ENCODE measurements at regions not wholly inside any gene's neighbourhood (a gene's known extent, or its start where the extent isn't known, plus 50 kb on each side); places are given as distances from the start of the nearest gene placed in this dataset.

DNA sequence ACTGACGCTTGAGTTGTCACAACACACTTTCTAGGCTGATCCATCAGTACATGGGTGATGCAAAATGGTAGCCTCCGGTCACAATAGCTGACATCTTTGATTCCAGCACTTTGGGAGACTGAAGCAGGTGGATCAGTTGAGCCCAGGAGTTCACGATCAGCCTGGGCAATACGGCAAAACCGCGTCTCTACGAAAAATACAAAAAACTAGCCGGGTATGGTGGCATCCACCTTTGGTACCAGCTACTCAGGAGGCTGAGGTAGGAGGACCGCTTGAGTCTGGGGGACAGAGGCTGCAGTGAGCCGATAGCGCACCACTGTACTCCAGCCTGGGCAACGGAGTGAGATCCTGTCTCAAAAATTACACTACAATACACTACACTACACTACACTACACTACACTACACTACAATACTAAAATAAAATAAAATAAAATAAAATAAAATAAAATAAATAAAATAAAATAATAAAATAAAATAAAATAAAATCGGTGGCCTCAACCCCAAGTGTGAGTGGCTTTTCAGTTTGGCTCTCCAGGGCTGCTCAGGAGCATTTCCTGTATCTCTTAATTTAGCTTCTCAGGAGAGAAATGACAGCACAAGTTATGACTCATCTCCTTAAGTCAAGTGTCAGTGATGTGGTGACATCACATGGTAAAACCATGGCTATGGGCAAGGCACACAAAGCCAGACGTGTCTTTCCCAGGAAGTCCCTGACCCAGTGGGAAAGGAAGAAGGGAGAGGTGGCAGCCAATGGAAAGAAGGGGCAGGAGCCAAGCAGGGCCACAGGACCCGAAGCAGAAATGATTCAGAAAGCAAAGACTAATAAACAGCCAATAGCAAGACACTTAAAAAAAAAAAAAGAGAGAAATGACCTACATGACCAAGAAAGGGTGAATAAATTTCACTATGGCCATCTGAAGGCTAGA, 75.3 kb upstream of the TBC1D3K start:
- Histone ChIP-seq H3K9me3 (ENCODE audit: control insufficient read depth, low read length) (no peaks in the 10 kb centered on the region), H3K4ac (ENCODE audit: low read depth in 1 of 2, low read length in 2 of 2) (peak overlapping the region in 1 of 2 experiments; percentile 38), H3K4me2 (ENCODE audit: low read length, poor library complexity, severe bottlenecking) (no peak overlapping the region), H3K36me3 (ENCODE audit: control insufficient read depth in 1 of 2, insufficient read depth in 2 of 2, low read depth in 1 of 2, low read length in 2 of 2) (no peaks in the 10 kb centered on the region), H2AFZ (ENCODE audit: low read depth, low read length) (no peak overlapping the region), H3K23ac (ENCODE audit: low read length in 2 of 2) (no peak overlapping the region), H3K27ac (ENCODE audit: low read length, poor library complexity, severe bottlenecking) (peak overlapping the region; percentile 35), H3K9ac (ENCODE audit: low read length) (no peak overlapping the region), H2BK12ac (ENCODE audit: low read length in 2 of 2) (peak overlapping the region in 1 of 2 experiments; percentile 96), H2AK5ac (ENCODE audit: low read length, severe bottlenecking) (no peak overlapping the region), H3K14ac (ENCODE audit: low read length in 2 of 2) (no peak overlapping the region), H2BK5ac (ENCODE audit: low read depth, low read length, poor library complexity, severe bottlenecking) (peak overlapping the region; percentile 35), H3K4me3 (ENCODE audit: insufficient read depth in 1 of 2, low read depth in 1 of 2, low read length in 2 of 2) (no peak overlapping the region), H2BK15ac (ENCODE audit: low read depth, poor library complexity, severe bottlenecking) (no peak overlapping the region), H3K4me1 (ENCODE audit: control insufficient read depth, insufficient read depth, low read depth, low read length) (peaks cover 16% of the 10 kb centered on the region), H3K79me1 (replicated peaks; ENCODE audit: low read length, poor library complexity, severe bottlenecking) (no peaks in the 10 kb centered on the region), H4K8ac (ENCODE audit: low read length) (no peak overlapping the region), H3K27me3 (ENCODE audit: control insufficient read depth in 1 of 2, insufficient read depth in 1 of 2, low read length in 2 of 2) (peaks cover 0 to 32% of the 10 kb centered on the region in 2 experiments), H4K91ac (ENCODE audit: low read length) (peak overlapping the region; percentile 47), H3K18ac (ENCODE audit: low read depth in 1 of 2, low read length in 2 of 2) (peak overlapping the region; percentile 30 to 50), H2BK120ac (ENCODE audit: low read depth, low read length) (no peak overlapping the region)
- 80% methylated on average over 11 of the region's 15 CpGs for WGBS
- DNase-seq, result peak; percentile 99

DNA sequence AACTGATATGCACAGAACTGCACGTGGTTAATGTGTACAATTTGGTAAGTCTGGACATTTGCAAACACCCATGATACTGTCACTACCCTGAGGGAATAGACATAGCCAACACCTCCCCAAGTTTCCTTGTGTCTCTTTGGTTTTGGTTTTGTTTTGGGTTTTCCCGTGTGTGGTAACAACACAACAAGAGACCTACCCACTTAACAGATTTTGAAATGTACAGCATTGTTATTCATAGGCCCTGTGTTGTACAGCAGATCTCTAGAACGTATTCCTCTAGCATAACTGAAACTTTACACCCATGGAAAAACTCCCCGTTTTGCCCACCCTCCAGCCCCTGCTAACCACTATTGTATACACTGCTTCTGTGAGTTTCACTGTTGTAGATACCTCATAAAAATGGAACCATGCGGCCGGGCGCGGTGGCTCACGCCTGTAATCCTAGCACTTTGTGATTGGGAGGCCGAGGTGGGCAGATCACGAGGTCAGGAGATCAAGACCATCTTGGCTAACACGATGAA, 76.3 kb upstream of the TBC1D3K start:
- Histone ChIP-seq H2AFZ (ENCODE audit: low read depth, low read length) (no peak overlapping the region), H3K14ac (ENCODE audit: low read length in 2 of 2) (no peak overlapping the region), H3K4ac (ENCODE audit: low read depth in 1 of 2, low read length in 2 of 2) (no peak overlapping the region), H2AK5ac (ENCODE audit: low read length, severe bottlenecking) (no peak overlapping the region), H3K4me3 (ENCODE audit: insufficient read depth in 1 of 2, low read depth in 1 of 2, low read length in 2 of 2) (no peak overlapping the region), H3K4me1 (ENCODE audit: control insufficient read depth, insufficient read depth, low read depth, low read length) (peaks cover 25% of the 10 kb centered on the region), H3K27ac (ENCODE audit: low read length, poor library complexity, severe bottlenecking) (no peak overlapping the region), H2BK15ac (ENCODE audit: low read depth, poor library complexity, severe bottlenecking) (no peak overlapping the region), H3K27me3 (ENCODE audit: control insufficient read depth in 1 of 2, insufficient read depth in 1 of 2, low read length in 2 of 2) (peaks cover 0 to 37% of the 10 kb centered on the region in 2 experiments), H3K79me1 (replicated peaks; ENCODE audit: low read length, poor library complexity, severe bottlenecking) (no peaks in the 10 kb centered on the region), H4K8ac (ENCODE audit: low read length) (no peak overlapping the region), H3K23ac (ENCODE audit: low read length in 2 of 2) (no peak overlapping the region), H4K91ac (ENCODE audit: low read length) (no peak overlapping the region), H3K9ac (ENCODE audit: low read length) (no peak overlapping the region), H2BK120ac (ENCODE audit: low read depth, low read length) (no peak overlapping the region), H3K36me3 (ENCODE audit: control insufficient read depth in 1 of 2, insufficient read depth in 2 of 2, low read depth in 1 of 2, low read length in 2 of 2) (no peaks in the 10 kb centered on the region), H2BK12ac (ENCODE audit: low read length in 2 of 2) (no peak overlapping the region), H3K4me2 (ENCODE audit: low read length, poor library complexity, severe bottlenecking) (no peak overlapping the region), H3K9me3 (ENCODE audit: control insufficient read depth, low read length) (no peaks in the 10 kb centered on the region), H3K18ac (ENCODE audit: low read depth in 1 of 2, low read length in 2 of 2) (no peak overlapping the region), H2BK5ac (ENCODE audit: low read depth, low read length, poor library complexity, severe bottlenecking) (no peak overlapping the region)
- WGBS, result 97% methylated on average over 12 of the region's 12 CpGs
- peak; percentile 52 for DNase-seq

DNA sequence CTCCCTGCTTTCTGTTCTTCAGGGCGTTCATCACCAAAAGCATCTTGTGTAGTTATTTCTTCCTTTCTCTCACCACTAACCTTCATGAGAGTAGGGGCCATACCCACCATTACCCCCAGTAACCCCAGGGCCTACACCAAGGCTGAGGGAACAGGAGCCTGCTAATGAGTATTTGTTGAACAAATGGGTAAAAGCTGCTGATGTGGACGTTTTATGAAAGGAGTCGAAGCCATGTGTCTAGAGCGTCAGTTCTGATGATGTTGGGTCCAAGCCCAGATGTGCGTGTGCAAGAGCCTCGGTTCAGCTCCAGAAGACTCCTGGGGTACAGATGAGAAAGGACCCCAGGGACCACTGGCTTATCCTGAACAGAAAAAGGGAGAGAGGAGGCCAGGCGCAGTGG, 77.1 kb upstream of the TBC1D3K start:
- Histone ChIP-seq H3K18ac (ENCODE audit: low read depth in 1 of 2, low read length in 2 of 2) (no peak overlapping the region), H3K36me3 (ENCODE audit: control insufficient read depth in 1 of 2, insufficient read depth in 2 of 2, low read depth in 1 of 2, low read length in 2 of 2) (no peaks in the 10 kb centered on the region), H4K91ac (ENCODE audit: low read length) (no peak overlapping the region), H3K9me3 (ENCODE audit: control insufficient read depth, low read length) (no peaks in the 10 kb centered on the region), H3K4me3 (ENCODE audit: insufficient read depth in 1 of 2, low read depth in 1 of 2, low read length in 2 of 2) (no peak overlapping the region), H3K9ac (ENCODE audit: low read length) (no peak overlapping the region), H2AFZ (ENCODE audit: low read depth, low read length) (no peak overlapping the region), H2AK5ac (ENCODE audit: low read length, severe bottlenecking) (peak overlapping the region; percentile 42), H3K27me3 (ENCODE audit: control insufficient read depth in 1 of 2, insufficient read depth in 1 of 2, low read length in 2 of 2) (peaks cover 0 to 40% of the 10 kb centered on the region in 2 experiments), H3K79me1 (replicated peaks; ENCODE audit: low read length, poor library complexity, severe bottlenecking) (no peaks in the 10 kb centered on the region), H3K4me2 (ENCODE audit: low read length, poor library complexity, severe bottlenecking) (no peak overlapping the region), H3K27ac (ENCODE audit: low read length, poor library complexity, severe bottlenecking) (no peak overlapping the region), H3K4ac (ENCODE audit: low read depth in 1 of 2, low read length in 2 of 2) (no peak overlapping the region), H4K8ac (ENCODE audit: low read length) (no peak overlapping the region), H2BK5ac (ENCODE audit: low read depth, low read length, poor library complexity, severe bottlenecking) (no peak overlapping the region), H2BK120ac (ENCODE audit: low read depth, low read length) (no peak overlapping the region), H3K23ac (ENCODE audit: low read length in 2 of 2) (no peak overlapping the region), H2BK12ac (ENCODE audit: low read length in 2 of 2) (no peak overlapping the region), H2BK15ac (ENCODE audit: low read depth, poor library complexity, severe bottlenecking) (no peak overlapping the region), H3K14ac (ENCODE audit: low read length in 2 of 2) (no peak overlapping the region), H3K4me1 (ENCODE audit: control insufficient read depth, insufficient read depth, low read depth, low read length) (peaks cover 26% of the 10 kb centered on the region)
- 96% methylated on average over 7 of the region's 7 CpGs for WGBS
- DNase-seq, result no peak

DNA sequence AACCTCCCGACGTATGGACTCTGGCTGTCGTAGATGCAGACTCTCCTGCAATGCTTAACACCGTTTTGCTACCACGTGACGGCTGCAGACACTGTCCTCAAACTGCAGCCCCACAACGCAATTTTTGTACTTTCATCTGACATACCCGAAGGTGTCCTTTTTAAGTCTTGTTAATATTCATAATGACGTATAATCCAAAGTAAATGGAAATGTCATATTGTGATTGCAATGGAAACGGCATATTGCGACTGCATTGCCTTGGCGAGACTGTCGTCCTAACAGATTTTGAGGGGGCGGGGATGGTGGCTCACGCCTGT, 79.3 kb upstream of the TBC1D3K start:
- Histone ChIP-seq H3K14ac (ENCODE audit: low read length in 2 of 2) (no peak overlapping the region), H3K79me1 (replicated peaks; ENCODE audit: low read length, poor library complexity, severe bottlenecking) (no peaks in the 10 kb centered on the region), H2BK5ac (ENCODE audit: low read depth, low read length, poor library complexity, severe bottlenecking) (no peak overlapping the region), H2BK120ac (ENCODE audit: low read depth, low read length) (no peak overlapping the region), H3K18ac (ENCODE audit: low read depth in 1 of 2, low read length in 2 of 2) (peak overlapping the region in 1 of 2 experiments; percentile 66), H2AFZ (ENCODE audit: low read depth, low read length) (peak overlapping the region; percentile 74), H3K27ac (ENCODE audit: low read length, poor library complexity, severe bottlenecking) (no peak overlapping the region), H4K91ac (ENCODE audit: low read length) (no peak overlapping the region), H2BK15ac (ENCODE audit: low read depth, poor library complexity, severe bottlenecking) (no peak overlapping the region), H3K4me2 (ENCODE audit: low read length, poor library complexity, severe bottlenecking) (no peak overlapping the region), H3K4ac (ENCODE audit: low read depth in 1 of 2, low read length in 2 of 2) (no peak overlapping the region), H3K4me3 (ENCODE audit: insufficient read depth in 1 of 2, low read depth in 1 of 2, low read length in 2 of 2) (peak overlapping the region in 1 of 2 experiments; percentile 50), H4K8ac (ENCODE audit: low read length) (no peak overlapping the region), H3K4me1 (ENCODE audit: control insufficient read depth, insufficient read depth, low read depth, low read length) (peaks cover 26% of the 10 kb centered on the region), H3K9ac (ENCODE audit: low read length) (no peak overlapping the region), H3K23ac (ENCODE audit: low read length in 2 of 2) (no peak overlapping the region), H2AK5ac (ENCODE audit: low read length, severe bottlenecking) (peak overlapping the region; percentile 47), H2BK12ac (ENCODE audit: low read length in 2 of 2) (peak overlapping the region in 1 of 2 experiments; percentile 37), H3K36me3 (ENCODE audit: control insufficient read depth in 1 of 2, insufficient read depth in 2 of 2, low read depth in 1 of 2, low read length in 2 of 2) (no peaks in the 10 kb centered on the region), H3K27me3 (ENCODE audit: control insufficient read depth in 1 of 2, insufficient read depth in 1 of 2, low read length in 2 of 2) (peaks cover 0 to 52% of the 10 kb centered on the region in 2 experiments), H3K9me3 (ENCODE audit: control insufficient read depth, low read length) (no peaks in the 10 kb centered on the region)
- DNase-seq, result no peak
- whole genome bisulfite sequencing, result 63% methylated on average over 15 of the region's 15 CpGs

Measured in mesenchymal stem cell (in vitro differentiated cells and primary cell).